GM10248 (cell line): ENCODE measurements at regions not wholly inside any gene's neighbourhood (a gene's known extent, or its start where the extent isn't known, plus 50 kb on each side); places are given as distances from the start of the nearest gene placed in this dataset.

ENCODE experiments used
- CTCF ChIA-PET: fragments of 300-600 bp; sonication (Branson Sonifier 250); formaldehyde crosslinking; extraction: SDS; loops from one replicate; lab custom pipeline; 2021; ENCODE audit warnings: antibody characterized with exemption; lab: Yijun Ruan, JAX
- POLR2A ChIA-PET: fragments of 350-650 bp; sonication (Branson Sonifier 250); formaldehyde crosslinking; extraction: SDS; loops from one replicate; lab custom pipeline; 2020; ENCODE audit warnings: antibody characterized with exemption; lab: Yijun Ruan, JAX
- DNase-seq: peaks from one replicate; pipeline ENCODE4 v3.0.0; 2012; ENCODE audit errors: extremely low spot score
- CTCF ChIP-seq: IDR thresholded peaks from 2 replicates; pipeline ENCODE4 v1.5.1; 2012; ENCODE audit warnings: mild to moderate bottlenecking, low read depth; ENCODE audit errors: extremely low read depth, missing control alignments, control extremely low read depth

- DNase-seq = no peak
- no peak for TF ChIP-seq CTCF
- POLR2A ChIA-PET = no interaction called here
- CTCF ChIA-PET = no interaction called here
Measured at GRCh38 chr3:194756791-194757325, 71.2 kb downstream of the FAM43A start.

GRCh38 chr3:194757647-194758061 is 72.0 kb downstream of the FAM43A start:
- DNase-seq = no peak
- ChIA-PET CTCF (interaction anchor here (1.6 kb wide), 1 partner anchor 10 kb away, joined by 4 read pairs; no protein-coding TSS in a partner anchor), POLR2A (no interaction called here)
- no peak for TF ChIP-seq CTCF

- ChIA-PET POLR2A (no interaction called here), CTCF (interaction anchor here (1.6 kb wide), 1 partner anchor 11 kb away, joined by 4 read pairs; no protein-coding TSS in a partner anchor)
- no peak for TF ChIP-seq CTCF
- DNase-seq = no peak
Measured at GRCh38 chr3:194758716-194759115, 73.0 kb downstream of the FAM43A start.

GRCh38 chr3:194760494-194761137 is 74.9 kb downstream of the FAM43A start:
- no peak for TF ChIP-seq CTCF
- DNase-seq = no peak
- CTCF ChIA-PET = interaction anchor here (1.0 to 1.7 kb wide), 2 partner anchors 10 to 69 kb away, joined by 4 to 5 read pairs; no protein-coding TSS in a partner anchor
- POLR2A ChIA-PET = no interaction called here

GRCh38 chr3:194761384-194761783 is 75.7 kb downstream of the FAM43A start:
- no peak for DNase-seq
- no peak for TF ChIP-seq CTCF
- CTCF ChIA-PET = interaction anchor here (1.0 to 1.7 kb wide), 2 partner anchors 11 to 70 kb away, joined by 4 to 5 read pairs; no protein-coding TSS in a partner anchor
- POLR2A ChIA-PET = no interaction called here

- no peak for TF ChIP-seq CTCF
- POLR2A ChIA-PET = no interaction called here
- DNase-seq = no peak
- CTCF ChIA-PET = no interaction called here
Measured at GRCh38 chr3:194766845-194767244, 81.2 kb downstream of the FAM43A start.
